Posterior vena cava (tissue), 2 donors: ENCODE measurements at regions not wholly inside any gene's neighbourhood (a gene's known extent, or its start where the extent isn't known, plus 50 kb on each side); places are given as distances from the start of the nearest gene placed in this dataset.

Source experiments
- DNase-seq: peaks from one replicate; pipeline ENCODE4 v3.0.0-alpha.2; 2020; ENCODE audit warnings: low spot score
- intact Hi-C, 2 donors: fragments of 100-400 bp; cut with DNase I; formaldehyde crosslinking; loops; one replicate each; pipeline versions ENCODE4 v1.14.1 to v1.14.2; 2022 to 2023
- donor health status: DM: yes; HTN: yes; CAD: no.
- donor health status: DM: yes; HTN: yes; CAD: no.

GRCh38 chr2:236507393-236508085, 62.1 kb upstream of the ACKR3 start:
- intact Hi-C loops = loop anchor here (5.0 to 10.0 kb wide), 2 partner anchors 45 to 527 kb away; no protein-coding TSS in a partner anchor

GRCh38 chr2:236508466-236508865, 61.2 kb upstream of the ACKR3 start:
- intact Hi-C loops = loop anchor here (5.0 to 10.0 kb wide), 2 partner anchors 44 to 526 kb away; no protein-coding TSS in a partner anchor
- DNase-seq = no peak

More at GRCh38 chr2:236507393-236508085, 62.1 kb upstream of the ACKR3 start:
- DNase-seq = no peak

GRCh38 chr2:236510034-236510433, 59.6 kb upstream of the ACKR3 start:
- no peak for DNase-seq
- intact Hi-C loops = no loop called here

- intact Hi-C loops = no loop called here
- DNase-seq = no peak
Observed at GRCh38 chr2:236511266-236511665, 58.4 kb upstream of the ACKR3 start.

- DNase-seq = no peak
- intact Hi-C loops = no loop called here
Observed at GRCh38 chr2:236512267-236512666, 57.4 kb upstream of the ACKR3 start.

GRCh38 chr2:236512902-236513435, 56.7 kb upstream of the ACKR3 start:
- DNase-seq = no peak
- intact Hi-C loops = no loop called here

GRCh38 chr2:236513956-236514355, 55.7 kb upstream of the ACKR3 start:
- DNase-seq = no peak
- intact Hi-C loops = no loop called here

GRCh38 chr2:236516708-236517107, 52.9 kb upstream of the ACKR3 start:
- intact Hi-C loops = no loop called here
- DNase-seq = no peak

- no peak for DNase-seq
- intact Hi-C loops = no loop called here
Observed at GRCh38 chr2:236517251-236518031, 52.2 kb upstream of the ACKR3 start.
